ENCODE measurements at regions not wholly inside any gene's neighbourhood (a gene's known extent, or its start where the extent isn't known, plus 50 kb on each side); places are given as distances from the start of the nearest gene placed in this dataset.
A peak's percentile ranks its signal among the peaks of the same experiment; 100 is the strongest.
"Not testable (repeated sequence)": the region's sequence is repeated elsewhere in the genome, so short reads cannot be mapped to it uniquely, and the experiment has no call there.

DNA sequence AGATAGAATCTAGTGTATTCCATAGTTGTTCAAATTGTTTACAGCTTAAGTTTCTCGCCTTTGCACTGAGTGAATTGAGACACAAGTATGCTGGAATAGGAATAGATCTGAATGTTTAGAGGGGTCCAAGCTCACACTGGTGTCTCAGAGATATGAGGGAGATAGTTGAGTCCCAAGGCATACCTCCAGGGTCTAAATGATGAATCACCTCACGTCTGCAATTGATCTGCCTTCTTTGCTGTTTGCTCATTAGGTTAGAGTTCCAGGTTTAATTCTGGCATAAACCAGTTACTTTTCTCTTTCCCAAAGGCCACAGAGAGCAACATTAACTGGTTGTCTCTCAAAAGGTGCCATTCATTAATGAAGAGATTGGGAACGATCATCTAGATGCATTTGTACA, 106.3 kb upstream of the MME start:
- no peak for DNase-seq

DNA sequence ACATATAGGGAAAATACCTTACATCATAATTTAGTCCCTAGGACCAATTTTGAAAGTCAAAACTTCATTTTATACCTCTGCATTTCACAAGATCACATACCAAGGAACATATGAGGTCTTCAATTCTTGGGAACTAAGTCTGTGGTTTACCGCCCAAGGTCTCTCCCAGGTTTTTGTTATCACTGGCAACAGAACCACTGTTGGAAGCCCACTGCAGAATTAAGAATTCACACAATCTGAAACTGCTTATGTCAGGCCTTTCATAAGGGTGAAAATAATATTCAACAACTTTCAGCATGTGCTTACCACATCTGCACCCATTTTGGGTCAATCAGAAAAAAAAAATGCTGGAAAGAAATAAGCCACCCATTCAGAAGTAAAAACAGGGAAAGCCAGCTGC, 107.2 kb upstream of the MME start:
- peak; percentile 30 for DNase-seq

DNA sequence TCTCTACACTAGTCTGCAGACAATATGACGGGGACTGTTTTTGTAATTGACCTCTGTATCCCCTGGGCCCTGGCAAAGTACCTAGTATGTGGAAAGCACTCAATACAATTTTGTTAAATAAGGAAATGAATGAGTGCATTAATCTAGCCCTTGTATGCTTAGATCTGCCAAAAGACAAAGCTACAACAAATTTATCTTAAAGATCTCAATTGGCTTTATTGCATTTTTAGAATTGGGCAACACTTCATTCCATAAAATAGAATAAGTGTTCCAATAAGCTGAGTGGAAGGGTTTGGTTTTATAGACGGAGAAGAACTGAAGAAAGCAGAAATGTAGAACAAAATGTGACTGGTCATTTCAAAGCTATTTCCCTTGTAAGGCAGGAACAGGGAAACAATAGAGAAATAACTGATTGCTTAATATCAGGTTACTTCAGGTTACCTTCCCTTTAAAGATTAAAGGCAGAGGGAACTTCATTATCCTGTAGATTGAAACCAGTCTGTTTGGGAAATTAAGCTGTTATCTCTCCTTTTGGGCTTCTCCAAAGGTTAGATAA, 108.3 kb upstream of the MME start:
- DNase-seq: no peak

DNA sequence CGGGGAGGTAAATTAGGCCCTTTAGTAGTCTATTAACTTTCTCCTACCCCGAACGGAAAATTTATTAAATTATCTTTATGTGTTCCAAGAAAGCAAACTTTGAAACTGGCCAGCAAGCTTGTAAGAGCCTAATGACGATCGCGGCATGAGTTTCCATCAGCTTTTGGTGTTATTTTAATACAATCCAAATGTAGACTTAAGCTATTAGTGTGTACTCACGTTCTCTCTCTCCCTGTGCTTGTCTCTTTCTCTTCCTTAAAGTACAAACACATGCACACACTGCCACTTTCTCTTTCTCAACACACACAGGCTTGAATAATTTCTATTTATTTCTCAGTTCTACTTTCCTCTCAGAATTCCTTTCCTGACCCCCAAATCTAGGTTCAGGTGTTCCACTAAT, 108.8 kb upstream of the MME start:
- no peak for DNase-seq

DNA sequence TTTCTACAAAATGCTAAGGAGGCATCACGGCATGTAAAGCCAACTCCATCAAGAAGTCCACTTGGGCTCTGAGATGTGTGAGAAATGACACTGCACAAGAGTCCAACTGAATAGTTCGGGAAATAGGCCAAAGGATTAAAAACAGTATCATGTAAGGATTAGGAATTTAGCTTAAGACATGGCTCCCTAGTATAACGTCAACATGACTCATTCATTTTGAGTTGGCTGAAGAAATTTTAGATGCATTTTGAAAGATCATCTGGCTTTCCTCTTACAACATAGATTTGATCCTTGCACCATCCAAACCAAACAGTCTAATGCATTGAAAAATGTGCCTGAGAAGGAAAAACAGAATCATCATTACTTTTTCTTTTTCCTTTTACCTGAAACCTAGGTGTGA, 109.3 kb upstream of the MME start:
- DNase-seq: no peak

DNA sequence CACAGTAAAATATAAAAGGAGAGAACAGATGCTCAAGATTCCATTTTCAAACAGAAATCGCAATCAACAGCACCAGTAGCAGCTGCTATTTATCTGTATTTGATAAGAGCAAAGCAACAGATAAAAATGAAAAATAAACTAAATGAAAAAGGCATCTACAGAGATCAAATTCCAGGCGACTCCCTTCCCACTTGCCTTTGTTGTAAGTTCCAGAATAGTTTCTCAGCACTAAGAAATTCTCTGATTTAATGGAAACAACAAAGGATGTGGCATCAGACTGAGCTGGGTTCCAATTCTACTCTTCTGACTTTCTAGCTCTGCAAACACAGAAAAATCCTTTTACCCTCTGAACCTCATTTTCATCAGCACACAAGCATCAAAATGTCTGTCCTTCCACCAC, 110.8 kb upstream of the MME start:
- DNase-seq: no peak

DNA sequence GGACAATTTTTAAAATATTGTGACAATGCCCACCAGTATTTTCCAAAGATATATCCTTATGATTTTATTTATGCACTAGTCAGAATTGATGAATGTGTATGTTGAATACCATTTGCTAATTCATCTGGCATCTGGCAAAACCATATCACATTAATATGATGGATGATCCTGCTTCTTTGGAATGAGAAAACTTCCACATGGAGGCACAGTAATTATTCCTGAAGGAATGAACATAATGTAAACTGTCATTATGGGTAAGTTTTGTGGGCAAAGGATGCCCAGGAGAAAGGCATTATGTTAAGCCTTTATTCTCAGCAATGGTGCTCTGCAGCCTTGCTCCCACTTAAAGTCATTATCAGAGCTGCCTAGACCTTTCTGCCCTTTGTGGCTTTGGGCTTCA, 113.0 kb upstream of the MME start:
- no peak for DNase-seq

DNA sequence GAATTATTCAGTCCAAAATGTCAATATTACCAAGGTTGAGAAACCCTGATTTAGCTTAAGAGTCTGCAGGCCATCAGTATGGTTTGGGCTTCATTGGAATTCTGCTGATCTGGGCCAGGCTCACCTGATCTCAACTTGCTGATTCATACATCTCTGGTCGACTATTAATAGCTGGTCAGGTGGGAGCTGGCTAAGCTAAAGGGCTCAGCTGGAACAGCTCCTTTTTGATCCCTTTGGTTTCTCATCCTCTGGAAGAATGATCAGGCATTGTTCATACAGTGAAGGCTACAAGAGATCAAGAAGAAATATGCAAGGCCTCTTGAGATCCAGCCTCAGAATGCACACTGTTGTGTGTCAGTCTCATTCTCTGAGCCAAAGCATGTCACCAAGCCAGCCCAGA, 123.3 kb upstream of the MME start:
- DNase-seq: no peak

DNA sequence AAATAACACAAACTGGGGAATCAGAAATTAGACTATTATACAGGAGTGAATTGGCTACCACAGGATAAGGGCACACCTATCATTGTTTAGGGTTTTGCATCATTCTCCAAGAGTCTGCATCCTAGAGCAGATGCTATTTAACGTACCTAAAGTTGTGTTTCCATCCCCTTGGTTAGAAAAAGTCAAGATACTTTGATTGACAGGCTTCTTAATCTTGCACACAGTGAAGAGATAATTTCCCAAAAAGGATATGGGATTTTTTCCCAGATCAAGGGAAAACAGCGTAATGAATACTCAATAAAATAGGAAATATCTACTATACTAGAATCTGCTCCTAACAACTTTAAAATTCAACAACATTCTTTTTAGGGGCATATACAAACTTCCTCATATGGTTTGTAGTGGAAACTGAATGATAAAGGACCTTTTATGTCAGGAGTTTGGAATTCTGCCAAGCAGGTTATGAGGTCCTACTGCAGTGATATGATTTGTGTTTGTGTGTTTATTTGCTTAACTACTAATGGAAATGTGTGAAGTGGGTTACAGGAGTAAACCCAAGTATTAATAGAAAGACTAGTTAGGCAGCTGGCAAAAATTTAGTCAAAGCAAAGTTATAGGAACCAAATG, 124.1 kb upstream of the MME start:
- no peak for DNase-seq

DNA sequence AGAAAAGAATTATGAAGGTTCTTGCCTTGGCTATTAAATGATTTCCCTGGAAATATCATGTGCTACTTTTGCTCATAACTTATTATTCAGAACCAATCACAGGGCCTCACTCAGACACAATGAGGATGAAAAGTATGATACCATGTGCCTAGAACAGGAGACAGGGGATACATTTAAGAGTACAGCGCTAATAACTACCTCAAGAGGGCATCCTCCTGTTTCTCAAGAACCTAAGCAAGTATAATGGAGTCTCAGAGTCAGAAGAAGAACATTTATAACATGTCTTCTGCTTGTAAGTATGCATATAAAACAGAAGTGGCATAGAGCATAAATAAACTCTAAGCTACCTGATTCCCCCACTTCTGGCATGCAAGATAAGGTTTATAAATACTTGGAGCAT, 125.4 kb upstream of the MME start:
- DNase-seq: no peak

DNA sequence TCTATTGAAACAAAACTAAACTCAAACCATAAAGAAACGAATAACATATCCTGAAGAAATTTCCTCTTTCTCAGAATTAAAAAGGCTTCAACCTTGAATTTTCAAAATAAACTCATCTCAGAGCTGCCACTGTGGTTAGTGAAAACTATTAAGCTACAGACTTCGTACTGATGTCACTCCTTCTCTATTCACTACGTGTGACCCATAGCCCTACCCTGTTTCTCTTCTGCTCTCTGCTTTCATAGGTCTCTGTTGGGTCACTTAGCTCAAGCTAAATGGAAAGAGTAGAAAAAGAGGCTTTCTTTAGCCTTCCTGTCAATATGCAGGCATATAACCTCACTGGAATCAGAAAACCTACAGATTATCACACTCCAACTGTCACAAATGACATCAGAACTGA, 126.6 kb upstream of the MME start:
- no peak for DNase-seq

DNA sequence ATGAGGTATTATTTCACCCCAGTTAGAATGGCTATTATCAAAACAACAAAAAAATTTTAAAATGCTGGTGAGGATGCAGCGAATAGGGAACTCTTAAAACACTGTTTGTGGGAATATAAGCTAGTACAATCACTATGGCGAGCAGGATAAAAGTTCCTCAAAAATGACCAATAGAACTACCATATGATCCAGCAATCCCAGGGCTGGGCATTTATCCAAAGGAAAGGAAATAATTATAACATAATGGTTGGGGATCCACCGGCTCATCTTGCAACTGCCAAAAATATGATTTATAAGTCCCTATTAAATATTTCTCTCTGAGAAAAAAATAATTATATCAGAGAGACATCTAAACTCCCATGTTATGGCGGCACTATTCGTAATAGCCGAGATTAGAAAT, 127.6 kb upstream of the MME start:
- no peak for DNase-seq

DNA sequence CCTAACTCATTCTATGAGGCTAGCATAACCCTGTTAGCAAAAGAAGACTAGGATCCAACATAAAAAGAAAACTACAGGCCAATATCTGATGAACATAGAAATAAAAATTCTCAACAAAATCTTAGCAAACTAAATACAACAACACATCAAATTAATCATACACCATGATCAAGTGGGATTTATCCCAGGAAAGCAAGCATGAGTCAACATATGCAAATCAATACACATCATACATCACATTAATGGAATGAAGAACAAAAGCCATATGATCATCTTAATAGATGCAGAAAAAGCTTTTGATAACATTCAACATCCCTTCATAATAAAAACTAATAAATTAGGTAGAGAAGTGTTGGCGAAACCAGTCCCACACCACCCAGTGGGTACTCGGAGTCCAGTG, 136.1 kb upstream of the MME start:
- no peak for DNase-seq

DNA sequence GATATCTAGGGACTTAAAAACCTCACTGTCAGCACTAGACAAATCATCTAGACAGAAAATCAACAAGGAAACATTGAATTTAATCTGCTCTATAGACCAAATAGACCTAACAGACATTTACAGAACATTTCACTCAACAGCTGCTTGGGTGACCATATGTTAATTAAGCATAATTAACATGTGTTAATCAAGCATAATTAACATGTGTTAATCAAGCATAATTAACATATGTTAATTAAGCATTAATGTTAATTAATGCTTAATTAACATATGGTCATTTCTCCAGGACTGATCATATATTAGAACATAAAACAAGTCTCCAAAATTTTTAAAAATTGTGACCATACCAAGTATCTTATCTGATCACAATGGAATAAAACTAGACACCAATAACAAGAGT, 137.3 kb upstream of the MME start:
- DNase-seq: no peak

DNA sequence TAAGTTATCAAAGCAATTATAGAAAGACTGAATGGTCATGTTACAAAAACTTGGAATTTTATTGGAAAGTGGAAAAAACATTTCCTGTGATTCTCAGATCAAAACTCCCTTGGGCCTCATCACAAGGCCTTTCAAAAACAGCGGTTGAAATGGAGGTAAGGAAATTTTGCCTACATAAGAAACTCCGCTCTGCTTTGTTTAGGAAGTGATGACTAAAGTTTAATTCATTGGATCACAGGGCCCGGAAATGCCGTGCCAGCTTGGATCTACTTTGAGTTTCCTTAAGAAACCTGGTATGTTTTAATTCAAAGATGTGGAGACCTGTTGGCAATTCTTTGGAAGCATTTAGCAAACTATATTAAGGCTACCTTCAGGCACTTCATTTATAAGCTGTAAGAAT, 143.9 kb upstream of the MME start:
- DNase-seq: no peak

DNA sequence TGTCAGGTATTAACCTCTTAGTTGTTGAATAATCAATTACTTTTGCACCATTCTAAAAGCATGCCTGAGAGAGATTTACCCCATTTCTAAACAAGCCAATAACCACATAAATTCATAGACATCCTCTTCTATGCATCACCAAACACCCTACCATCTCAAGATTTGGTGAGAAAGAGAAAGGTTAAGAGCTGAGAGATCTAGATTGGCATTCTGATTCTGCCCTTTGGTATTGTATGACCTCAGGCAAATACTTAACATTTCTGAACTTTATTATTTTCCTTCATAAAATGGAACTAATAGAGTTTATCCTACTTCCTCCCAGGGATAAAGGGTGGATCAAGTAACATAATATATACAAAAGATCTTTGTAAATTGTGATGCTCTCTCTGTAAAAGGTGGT, 146.5 kb upstream of the MME start:
- no peak for DNase-seq

DNA sequence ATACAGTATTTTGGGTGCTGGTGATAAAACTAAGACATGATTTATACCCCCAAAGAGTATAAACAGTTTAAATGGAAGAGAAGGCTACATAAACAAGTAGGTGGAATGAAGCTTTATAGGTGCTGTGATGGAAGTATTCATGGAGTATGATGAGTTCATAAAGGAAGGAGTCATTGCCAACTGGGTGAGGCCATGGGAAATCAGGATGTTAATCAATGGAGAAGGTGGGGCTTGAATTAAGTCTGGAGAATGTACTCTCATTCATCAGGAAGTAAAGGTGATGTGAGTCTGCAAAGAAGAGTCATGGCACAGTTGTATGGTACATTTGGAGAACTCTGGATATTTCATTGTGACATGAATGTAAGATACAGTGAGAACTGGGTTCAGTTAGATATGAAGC, 147.5 kb upstream of the MME start:
- no peak for DNase-seq

DNA sequence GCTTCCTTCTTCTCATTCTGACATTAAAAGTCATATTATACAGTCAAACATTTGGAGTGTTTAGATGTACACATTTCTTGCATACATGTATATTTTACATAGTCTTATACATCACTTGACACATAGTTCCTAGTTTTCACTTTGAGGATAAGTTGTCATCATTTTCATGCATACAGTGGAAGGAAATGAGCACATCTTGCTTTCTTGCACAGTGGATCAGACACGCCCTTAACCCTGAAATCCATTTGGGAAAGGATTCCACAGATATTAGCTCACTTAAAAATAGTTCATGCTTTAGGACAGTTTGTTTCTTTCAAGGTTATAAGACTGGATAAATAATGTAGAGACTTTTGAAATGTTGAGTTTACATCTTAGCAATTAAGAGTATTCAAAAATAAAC, 148.6 kb upstream of the MME start:
- DNase-seq: no peak

DNA sequence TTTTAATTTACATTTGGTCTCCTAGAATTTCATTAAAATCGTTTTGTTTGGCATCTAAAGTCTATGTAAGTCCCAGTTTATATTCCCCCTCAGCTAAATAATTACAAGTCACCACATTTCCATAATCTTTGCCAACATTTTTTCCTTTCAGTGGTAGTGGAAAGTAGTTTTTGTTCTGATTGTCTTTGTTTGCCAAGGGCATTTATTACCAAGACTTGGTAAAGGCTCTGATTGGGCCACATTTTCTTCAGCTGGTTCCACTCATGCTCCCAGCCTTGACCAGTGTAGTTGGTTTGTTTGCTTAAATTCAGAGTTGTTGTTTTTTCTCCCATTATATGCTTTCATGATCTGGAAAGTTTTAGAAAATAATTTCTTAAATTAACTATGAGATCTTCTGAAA, 153.4 kb upstream of the MME start:
- no peak for DNase-seq

DNA sequence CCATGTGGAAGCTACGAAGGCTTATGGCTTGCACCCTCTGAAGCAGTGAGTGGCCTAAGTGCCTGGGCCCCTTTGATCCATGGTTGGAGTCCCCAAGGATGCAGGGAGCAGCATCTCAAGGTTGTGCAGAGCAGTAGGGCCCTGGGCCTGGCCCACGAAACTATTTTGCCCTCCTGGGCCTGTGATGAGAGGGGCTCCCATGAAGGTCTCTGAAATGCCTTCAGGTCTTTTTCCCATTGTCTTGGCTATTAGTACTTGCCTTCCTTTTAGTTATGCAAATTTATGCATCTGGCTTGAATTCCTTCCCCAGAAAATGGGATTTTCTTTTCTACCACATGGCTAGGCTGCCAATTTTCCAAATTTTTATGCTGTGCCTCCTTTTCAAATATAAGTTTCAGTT, 158.8 kb upstream of the MME start:
- DNase-seq: no peak

DNA sequence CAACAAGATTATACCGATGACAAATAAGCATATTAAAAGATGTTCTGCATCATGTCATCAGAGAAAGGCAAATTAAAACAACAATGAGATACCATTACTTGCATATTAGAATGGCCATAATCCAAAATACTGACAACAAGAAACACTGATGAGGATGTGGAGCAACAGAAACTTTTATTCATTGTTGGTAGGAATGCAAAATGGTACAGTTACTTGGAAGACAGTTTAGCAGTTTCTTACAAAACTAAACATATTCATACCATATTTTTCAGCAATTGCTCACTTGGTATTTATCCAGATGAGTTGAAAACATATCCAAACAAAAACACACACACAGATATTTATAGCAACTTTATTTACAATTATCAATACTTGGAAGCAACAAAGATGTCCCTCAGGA, 160.9 kb upstream of the MME start:
- DNase-seq: no peak

DNA sequence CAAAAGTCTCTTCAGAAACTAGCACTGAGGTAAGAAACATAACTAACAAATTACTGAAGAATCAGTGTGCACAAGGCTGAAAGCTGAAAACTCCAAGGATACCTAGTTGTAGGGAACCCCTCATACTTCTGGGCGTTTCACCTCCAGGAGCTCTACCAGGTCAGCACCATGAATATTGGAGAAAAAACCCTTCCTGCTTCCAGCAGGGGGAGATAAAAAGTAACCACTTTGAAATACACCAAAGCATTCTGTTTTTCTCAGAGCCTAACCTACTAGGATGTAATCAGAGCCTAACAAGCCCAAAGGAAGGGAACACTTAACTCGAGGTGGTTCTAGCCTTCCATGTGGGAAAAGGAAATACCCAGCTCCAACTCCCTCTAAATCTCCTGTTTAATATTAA, 175.8 kb upstream of the MME start:
- DNase-seq: no peak

DNA sequence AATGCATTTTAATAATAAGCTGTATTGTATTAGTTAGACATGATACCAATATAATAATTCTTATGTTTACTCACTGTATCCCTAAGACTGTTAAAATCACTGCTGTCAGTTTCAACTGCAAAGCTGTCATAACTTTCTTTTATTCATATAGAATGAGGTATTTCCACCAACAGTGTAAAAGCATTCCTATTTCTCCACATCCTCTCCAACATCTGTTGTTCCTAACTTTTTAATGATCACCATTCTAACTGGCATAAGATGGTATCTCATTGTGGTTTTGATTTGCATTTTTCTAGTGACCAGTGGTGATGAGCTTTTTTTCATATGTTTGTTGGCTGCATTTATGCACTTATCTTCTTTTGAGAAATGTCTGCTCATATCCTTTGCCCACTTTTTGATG, 177.6 kb upstream of the MME start:
- DNase-seq: not testable (repeated sequence)

DNA sequence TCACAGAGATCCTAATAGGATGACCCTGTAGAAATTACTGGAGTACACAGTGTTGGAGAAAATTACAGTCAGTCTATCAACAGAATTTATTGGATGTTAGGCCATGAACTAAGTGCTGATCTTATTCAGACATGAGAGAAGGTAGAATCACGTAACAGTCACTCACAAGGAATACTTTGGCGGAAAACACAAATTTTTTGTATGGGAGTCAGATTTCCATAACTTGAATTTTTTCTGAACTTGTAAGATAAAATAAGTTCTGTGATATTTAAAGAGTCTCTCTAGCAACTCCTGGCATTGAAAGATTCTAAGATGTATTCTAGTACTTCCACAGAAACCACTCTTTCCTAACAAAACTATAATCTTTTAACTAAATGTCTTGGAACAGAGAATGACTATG, 178.8 kb upstream of the MME start:
- no peak for DNase-seq

DNA sequence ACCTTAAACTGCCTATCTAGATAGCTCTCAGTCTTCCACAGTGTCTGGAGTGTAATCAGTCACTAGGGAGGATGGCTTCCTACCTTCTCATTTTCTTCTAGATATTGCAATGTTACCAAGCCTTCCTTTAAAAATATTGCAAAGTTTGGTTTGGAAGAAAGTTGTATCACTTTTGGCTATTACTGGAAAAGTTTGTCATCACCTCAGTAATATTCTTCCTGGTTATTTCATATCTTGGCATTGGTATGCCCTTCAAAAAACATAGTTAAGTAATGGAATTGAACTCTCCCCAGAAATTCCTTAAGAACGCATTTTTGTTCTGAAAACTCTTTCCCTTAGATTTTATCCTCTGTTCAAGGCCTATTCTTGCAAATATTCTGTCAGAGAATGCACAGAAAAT, 179.3 kb upstream of the MME start:
- no peak for DNase-seq

DNA sequence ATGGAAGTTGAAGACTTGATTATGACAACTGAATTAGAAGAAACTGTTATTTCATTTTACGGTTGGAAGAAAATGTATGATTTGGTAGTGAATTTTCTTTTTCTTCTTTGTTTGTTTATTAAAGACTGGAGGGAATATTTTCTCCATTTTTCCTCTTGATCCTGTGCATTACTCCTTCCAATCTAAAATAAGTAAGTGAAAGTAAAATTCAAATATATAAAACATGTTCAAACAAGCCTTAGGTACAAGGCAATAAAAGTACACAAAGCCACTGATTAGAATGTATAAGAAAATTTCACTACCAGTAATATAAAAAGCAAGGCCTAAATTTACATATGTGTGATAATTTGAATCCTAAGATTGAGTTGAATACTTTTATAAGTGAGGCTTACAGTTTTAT, 181.2 kb upstream of the MME start:
- no peak for DNase-seq
